Gastroesophageal sphincter (tissue), 3 donors: ENCODE measurements at regions not wholly inside any gene's neighbourhood (a gene's known extent, or its start where the extent isn't known, plus 50 kb on each side); places are given as distances from the start of the nearest gene placed in this dataset.

Experiments used
- CTCF ChIP-seq, 4 experiments: fragments of 200-600 bp in 2 of 4; fragments of 450-650 bp in 2 of 4; sonication (generic) in 1 of 4; IDR thresholded peaks; one replicate each; pipeline ENCODE4 v1.5.1; 2017 to 2019; ENCODE audit warnings: antibody characterized with exemption in 4 of 4, mild to moderate bottlenecking in 2 of 4, moderate library complexity in 2 of 4
- POLR2A ChIP-seq, 2 donors: fragments of 450-650 bp; IDR thresholded peaks; one replicate each; pipeline ENCODE4 v1.6.1; 2017; ENCODE audit warnings: antibody characterized with exemption in 2 of 2, mild to moderate bottlenecking in 2 of 2, moderate library complexity in 1 of 2
- POLR2AphosphoS5 ChIP-seq: sonication (generic); formaldehyde crosslinking; IDR thresholded peaks from one replicate; pipeline ENCODE4 v1.6.1; 2017; ENCODE audit warnings: antibody characterized with exemption

GRCh38 chr17:43309505-43310332 is 75.9 kb upstream of the RNU2-1 start:
- TF ChIP-seq CTCF (IDR thresholded peaks at IDR 0.05) (no peak), POLR2A (IDR thresholded peaks at IDR 0.05) (no peak), POLR2AphosphoS5 (no peak)
